ENCODE measurements at regions not wholly inside any gene's neighbourhood (a gene's known extent, or its start where the extent isn't known, plus 50 kb on each side); places are given as distances from the start of the nearest gene placed in this dataset.

DNA sequence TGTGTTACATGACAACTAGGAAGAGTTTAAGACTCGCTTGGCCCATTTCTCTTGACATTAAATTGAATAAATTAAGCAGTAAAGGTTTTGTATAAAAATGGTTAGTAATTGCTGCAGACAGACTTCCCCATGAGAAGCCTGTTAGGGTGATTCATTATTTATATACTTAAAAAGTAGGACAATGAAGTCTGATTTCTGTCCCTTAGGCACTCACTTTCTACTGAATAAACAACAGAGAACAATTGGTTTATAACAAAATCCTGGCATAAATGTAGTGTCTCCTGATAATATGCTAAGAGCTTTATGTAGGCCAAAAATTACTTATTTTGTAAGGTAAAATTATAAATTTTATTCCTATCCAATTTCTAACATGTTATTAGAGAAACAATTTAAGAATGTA is 2138.5 kb upstream of the PCDH20 start:
- no peak for TF ChIP-seq POLR2A (IDR thresholded peaks at IDR 0.05; ENCODE audit: insufficient read depth in 1 of 2, low read depth in 2 of 2, low read length in 2 of 2)
- TF ChIP-seq, protein P1, sequence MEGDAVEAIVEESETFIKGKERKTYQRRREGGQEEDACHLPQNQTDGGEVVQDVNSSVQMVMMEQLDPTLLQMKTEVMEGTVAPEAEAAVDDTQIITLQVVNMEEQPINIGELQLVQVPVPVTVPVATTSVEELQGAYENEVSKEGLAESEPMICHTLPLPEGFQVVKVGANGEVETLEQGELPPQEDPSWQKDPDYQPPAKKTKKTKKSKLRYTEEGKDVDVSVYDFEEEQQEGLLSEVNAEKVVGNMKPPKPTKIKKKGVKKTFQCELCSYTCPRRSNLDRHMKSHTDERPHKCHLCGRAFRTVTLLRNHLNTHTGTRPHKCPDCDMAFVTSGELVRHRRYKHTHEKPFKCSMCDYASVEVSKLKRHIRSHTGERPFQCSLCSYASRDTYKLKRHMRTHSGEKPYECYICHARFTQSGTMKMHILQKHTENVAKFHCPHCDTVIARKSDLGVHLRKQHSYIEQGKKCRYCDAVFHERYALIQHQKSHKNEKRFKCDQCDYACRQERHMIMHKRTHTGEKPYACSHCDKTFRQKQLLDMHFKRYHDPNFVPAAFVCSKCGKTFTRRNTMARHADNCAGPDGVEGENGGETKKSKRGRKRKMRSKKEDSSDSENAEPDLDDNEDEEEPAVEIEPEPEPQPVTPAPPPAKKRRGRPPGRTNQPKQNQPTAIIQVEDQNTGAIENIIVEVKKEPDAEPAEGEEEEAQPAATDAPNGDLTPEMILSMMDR (CRISPR knock-in tag; IDR thresholded peaks at IDR 0.05), result no peak
- TF ChIP-seq, protein P2, sequence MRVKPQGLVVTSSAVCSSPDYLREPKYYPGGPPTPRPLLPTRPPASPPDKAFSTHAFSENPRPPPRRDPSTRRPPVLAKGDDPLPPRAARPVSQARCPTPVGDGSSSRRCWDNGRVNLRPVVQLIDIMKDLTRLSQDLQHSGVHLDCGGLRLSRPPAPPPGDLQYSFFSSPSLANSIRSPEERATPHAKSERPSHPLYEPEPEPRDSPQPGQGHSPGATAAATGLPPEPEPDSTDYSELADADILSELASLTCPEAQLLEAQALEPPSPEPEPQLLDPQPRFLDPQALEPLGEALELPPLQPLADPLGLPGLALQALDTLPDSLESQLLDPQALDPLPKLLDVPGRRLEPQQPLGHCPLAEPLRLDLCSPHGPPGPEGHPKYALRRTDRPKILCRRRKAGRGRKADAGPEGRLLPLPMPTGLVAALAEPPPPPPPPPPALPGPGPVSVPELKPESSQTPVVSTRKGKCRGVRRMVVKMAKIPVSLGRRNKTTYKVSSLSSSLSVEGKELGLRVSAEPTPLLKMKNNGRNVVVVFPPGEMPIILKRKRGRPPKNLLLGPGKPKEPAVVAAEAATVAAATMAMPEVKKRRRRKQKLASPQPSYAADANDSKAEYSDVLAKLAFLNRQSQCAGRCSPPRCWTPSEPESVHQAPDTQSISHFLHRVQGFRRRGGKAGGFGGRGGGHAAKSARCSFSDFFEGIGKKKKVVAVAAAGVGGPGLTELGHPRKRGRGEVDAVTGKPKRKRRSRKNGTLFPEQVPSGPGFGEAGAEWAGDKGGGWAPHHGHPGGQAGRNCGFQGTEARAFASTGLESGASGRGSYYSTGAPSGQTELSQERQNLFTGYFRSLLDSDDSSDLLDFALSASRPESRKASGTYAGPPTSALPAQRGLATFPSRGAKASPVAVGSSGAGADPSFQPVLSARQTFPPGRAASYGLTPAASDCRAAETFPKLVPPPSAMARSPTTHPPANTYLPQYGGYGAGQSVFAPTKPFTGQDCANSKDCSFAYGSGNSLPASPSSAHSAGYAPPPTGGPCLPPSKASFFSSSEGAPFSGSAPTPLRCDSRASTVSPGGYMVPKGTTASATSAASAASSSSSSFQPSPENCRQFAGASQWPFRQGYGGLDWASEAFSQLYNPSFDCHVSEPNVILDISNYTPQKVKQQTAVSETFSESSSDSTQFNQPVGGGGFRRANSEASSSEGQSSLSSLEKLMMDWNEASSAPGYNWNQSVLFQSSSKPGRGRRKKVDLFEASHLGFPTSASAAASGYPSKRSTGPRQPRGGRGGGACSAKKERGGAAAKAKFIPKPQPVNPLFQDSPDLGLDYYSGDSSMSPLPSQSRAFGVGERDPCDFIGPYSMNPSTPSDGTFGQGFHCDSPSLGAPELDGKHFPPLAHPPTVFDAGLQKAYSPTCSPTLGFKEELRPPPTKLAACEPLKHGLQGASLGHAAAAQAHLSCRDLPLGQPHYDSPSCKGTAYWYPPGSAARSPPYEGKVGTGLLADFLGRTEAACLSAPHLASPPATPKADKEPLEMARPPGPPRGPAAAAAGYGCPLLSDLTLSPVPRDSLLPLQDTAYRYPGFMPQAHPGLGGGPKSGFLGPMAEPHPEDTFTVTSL (CRISPR knock-in tag; IDR thresholded peaks at IDR 0.05; ENCODE audit: borderline replicate concordance), result no peak
- TF ChIP-seq NPAS2 (CRISPR knock-in tag; IDR thresholded peaks at IDR 0.05; ENCODE audit: borderline replicate concordance), result no peak
- TF ChIP-seq ZNF75D (CRISPR knock-in tag; IDR thresholded peaks at IDR 0.05; ENCODE audit: borderline replicate concordance), result no peak
- no peak for TF ChIP-seq SAFB2 (CRISPR knock-in tag; IDR thresholded peaks at IDR 0.05; ENCODE audit: borderline replicate concordance, low read depth)
- TF ChIP-seq ARHGAP35 (CRISPR knock-in tag; IDR thresholded peaks at IDR 0.05; ENCODE audit: borderline replicate concordance), result no peak
- TF ChIP-seq JUND (CRISPR knock-in tag; IDR thresholded peaks at IDR 0.05), result no peak
- TF ChIP-seq TAF15 (IDR thresholded peaks at IDR 0.05; ENCODE audit: low read depth, low read length, poor library complexity, severe bottlenecking), result no peak
- no peak for TF ChIP-seq STAT5B (CRISPR knock-in tag; IDR thresholded peaks at IDR 0.05)
- no peak for TF ChIP-seq ZNF891 (CRISPR knock-in tag; IDR thresholded peaks at IDR 0.05)
- no peak for TF ChIP-seq FOXA1 (IDR thresholded peaks at IDR 0.05)
- TF ChIP-seq FOXA1 (CRISPR knock-in tag; IDR thresholded peaks at IDR 0.05), result no peak
- TF ChIP-seq, protein P3, sequence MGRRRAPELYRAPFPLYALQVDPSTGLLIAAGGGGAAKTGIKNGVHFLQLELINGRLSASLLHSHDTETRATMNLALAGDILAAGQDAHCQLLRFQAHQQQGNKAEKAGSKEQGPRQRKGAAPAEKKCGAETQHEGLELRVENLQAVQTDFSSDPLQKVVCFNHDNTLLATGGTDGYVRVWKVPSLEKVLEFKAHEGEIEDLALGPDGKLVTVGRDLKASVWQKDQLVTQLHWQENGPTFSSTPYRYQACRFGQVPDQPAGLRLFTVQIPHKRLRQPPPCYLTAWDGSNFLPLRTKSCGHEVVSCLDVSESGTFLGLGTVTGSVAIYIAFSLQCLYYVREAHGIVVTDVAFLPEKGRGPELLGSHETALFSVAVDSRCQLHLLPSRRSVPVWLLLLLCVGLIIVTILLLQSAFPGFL (CRISPR knock-in tag; IDR thresholded peaks at IDR 0.05), result no peak
